HG02973 (cell line): ENCODE measurements at regions not wholly inside any gene's neighbourhood (a gene's known extent, or its start where the extent isn't known, plus 50 kb on each side); places are given as distances from the start of the nearest gene placed in this dataset.
"Not testable (repeated sequence)": the region's sequence is repeated elsewhere in the genome, so short reads cannot be mapped to it uniquely, and the experiment has no call there.

ENCODE experiments used
- ATAC-seq: cut with Tn5 transposase; IDR thresholded peaks from one replicate; pipeline ENCODE4 v1.9.1; 2021; ENCODE audit warnings: moderate library complexity; ENCODE audit not compliant: unreplicated experiment

GRCh38 chr12:47610686-47611252, 95.1 kb downstream of the RPAP3 start:
- ATAC-seq = no peak

- ATAC-seq = no peak
Measured at GRCh38 chr12:47609806-47610205, 96.0 kb downstream of the RPAP3 start.

GRCh38 chr12:47608671-47609070, 97.2 kb downstream of the RPAP3 start:
- ATAC-seq = not testable (repeated sequence)

DNA sequence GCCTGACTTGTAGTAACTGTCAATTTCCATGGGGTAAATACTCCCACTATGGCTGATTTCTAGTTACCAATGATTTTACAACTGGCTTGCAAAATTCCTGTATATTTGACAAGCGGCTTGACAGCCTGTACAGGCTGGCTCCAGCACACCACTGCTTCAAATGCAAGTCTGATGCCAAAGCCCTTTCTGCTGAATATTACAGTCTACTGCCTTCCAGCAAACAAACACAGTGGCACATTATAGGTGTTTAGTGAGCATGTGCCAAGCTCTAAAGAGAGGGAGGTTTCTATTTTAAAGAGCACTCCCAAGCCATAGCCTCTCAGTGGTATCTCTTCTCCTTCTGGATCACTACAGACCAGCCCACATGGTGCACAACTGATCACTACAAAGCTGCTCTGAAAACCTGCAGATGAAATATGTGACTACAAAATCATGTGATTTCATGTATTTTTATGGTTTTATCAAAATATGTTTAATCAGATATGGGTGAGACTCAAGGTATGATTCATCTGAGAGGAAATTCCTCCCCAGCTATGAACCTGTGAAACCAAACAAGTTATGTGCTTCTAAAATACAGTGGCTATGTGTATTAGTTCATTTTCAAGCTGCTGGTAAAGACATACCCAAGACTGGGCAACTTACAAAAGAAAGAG, 101.5 kb downstream of the RPAP3 start:
- no peak for ATAC-seq

- ATAC-seq = no peak
Measured at GRCh38 chr12:47602949-47603558, 102.8 kb downstream of the RPAP3 start.

DNA sequence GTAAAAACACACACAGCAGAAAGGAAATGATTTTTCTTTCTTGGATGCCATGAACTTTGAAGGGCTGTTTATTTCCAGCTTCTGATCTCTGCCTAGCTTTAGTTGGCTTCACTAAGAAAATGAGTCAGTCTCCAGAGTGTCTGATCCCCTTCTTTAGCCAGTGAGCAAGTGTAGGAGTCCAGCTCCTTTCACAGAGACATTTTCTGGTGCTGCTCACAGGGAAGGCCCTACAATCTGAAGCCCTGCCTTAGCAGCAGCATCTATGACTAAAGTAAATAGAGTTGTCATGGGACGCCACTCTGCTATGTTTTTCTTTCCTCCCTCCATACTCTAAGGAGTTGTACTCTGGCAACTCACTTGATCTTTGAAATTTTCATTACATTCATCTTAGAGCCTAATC, 103.5 kb downstream of the RPAP3 start:
- no peak for ATAC-seq

DNA sequence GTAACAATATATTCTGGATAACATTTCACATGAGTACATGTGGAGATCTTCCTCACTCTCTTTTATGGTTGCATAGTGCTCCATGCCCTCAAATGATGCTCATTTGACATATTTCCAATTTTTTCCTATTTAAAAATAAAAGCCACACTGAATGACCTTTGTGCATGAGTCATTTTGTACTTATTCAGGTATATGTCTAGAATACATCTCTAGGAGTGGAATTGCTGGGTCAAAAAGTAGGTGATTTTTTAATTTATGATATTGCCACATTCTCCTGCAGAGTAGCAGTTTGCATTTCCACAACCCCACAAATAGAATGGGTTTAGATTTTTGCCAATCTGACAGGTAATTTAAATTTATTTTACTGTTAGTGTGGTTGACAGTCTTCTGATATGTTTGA, 104.8 kb downstream of the RPAP3 start:
- ATAC-seq = no peak

DNA sequence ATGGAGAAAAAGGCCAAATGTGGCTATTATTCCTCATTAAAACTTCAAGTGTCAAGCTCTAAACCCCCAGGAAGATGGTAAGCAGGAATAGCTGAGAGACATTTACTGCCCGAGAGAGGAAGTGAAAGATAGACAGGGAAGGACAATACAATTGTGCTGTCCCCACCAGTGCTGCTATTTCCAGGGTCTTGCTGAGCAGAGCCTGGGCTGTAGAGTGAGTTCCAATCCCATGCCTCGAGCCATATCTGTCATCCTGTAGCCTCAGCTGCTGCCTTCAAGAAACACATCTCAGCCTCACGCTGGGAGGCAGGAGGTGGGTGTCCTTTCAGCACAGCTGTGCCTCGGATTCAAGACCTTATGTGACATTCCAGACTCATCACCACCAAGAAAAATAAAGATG, 114.0 kb downstream of the RPAP3 start:
- ATAC-seq = no peak

- ATAC-seq = no peak
Measured at GRCh38 chr12:47591361-47591791, 114.5 kb downstream of the RPAP3 start.

GRCh38 chr12:47590771-47591360, 115.0 kb downstream of the RPAP3 start:
- no peak for ATAC-seq

DNA sequence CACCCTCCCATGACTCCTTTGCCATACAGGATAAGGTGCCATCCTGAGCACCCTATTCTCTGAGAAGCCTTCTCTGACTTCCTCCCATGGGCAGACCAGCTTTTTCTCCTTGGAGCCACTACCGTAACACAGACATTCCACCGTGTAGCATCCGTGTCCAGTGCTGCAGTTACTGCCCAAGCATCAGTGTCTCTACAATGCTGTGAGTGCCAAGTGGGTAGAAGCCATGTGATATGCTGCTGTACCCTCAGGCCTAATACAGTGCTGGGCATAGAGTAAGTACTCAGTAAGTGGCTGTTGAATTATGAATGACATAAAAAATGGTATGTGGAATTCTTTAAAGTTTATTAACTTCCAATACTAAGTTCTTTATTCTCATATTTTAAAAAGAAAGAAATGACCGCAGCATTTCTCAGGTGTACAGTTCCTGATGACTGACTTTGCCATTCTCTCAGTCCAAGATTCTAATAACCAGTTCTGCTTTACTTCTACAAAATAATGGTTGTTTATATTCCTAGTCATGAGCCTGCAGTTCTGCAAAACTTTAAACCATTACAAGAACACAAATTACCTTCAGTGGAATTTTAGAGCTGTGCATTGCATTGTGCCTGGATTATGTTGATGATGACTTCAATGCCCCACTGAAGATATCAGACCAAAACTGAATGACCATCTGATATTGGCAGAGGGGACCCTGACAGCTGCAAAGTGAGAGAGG, 118.7 kb downstream of the RPAP3 start:
- no peak for ATAC-seq

DNA sequence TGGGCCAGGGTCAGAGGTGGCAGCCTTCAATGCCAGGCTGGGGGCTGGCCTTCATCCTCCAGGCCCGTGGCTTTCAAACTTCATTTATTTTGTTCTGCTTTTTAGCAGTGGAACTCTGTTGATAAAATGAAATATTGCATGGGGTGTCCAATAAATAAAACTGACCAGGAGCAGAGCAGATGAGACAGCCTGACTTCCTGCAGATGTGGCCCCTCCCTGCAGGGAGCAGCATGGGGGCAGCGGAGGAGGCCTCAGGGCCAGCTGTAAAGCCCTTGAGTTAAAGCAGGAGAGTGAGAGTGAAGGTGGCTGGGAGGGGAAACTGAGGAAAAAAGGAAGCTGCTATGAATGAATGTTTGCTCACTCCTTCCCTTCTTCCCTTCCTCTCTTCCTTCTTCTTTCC, 120.3 kb downstream of the RPAP3 start:
- no peak for ATAC-seq

DNA sequence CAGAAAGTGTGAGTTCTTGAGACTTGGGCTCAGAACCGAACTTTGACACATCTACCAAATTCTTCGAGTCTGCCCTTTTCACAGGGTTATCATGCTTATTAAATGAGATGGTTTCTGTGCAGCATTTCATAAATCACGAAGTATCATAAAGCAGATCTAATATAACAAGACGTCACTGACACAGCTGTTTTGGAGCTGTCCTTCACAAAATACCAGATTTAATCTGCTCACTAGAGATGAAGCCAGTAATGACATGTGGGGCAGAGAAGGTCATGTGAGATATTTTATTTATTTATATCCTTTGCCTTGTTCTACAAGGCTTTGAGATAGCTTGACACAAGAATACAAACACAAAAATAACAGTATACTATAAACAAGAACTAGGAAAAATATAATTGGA, 127.0 kb downstream of the RPAP3 start:
- ATAC-seq = no peak

- ATAC-seq = no peak
Measured at GRCh38 chr12:47577206-47577989, 128.4 kb downstream of the RPAP3 start.

- no peak for ATAC-seq
Measured at GRCh38 chr12:47576289-47576945, 129.4 kb downstream of the RPAP3 start.

DNA sequence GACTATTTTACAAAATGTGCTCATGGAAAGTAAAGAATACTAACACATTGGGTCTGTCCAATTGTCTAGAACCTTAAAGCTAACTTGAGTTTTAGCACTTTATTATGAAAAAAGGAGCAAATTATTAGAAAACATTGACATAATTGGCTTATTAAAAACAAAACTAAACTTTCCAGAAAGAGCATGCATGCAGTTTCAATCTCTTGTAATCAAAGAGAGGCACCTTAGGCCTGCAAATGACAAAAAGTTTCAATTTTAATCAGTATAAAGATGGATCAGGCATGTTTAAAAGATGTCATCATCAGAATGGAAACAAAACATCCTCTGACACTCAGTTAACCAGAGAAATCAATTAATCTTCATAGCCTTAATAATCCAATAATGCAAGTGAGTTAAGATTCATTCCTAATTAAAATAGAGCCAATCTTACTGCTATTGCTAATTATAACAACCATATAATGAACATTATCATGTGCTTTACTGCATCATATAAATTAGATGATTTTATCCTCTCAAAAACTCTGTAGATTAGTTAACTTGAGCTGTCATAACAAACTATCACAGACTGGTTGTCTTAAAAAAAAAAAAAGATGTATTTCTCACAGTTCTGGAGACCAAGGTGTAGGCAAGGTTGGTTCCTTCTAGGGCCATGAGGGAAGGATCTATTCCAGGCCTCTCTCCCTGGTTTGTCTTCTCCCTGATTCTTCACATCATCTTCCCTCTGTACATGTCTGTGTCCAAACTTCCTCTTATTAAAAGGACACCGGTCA, 131.4 kb downstream of the RPAP3 start:
- no peak for ATAC-seq

GRCh38 chr12:47573146-47573659, 132.6 kb downstream of the RPAP3 start:
- no peak for ATAC-seq

GRCh38 chr12:47570151-47570550, 135.7 kb downstream of the RPAP3 start:
- ATAC-seq = no peak

GRCh38 chr12:47562201-47562600, 143.6 kb downstream of the RPAP3 start:
- no peak for ATAC-seq
